ENCODE measurements at regions not wholly inside any gene's neighbourhood (a gene's known extent, or its start where the extent isn't known, plus 50 kb on each side); places are given as distances from the start of the nearest gene placed in this dataset.

- Histone ChIP-seq H3K9ac (ENCODE audit: low read length) (no peak overlapping the region), H3K4me3 (ENCODE audit: low read length) (no peak overlapping the region), H3K9me2 (ENCODE audit: insufficient read depth, low read length) (no peaks in the 10 kb centered on the region), H3F3A (ENCODE audit: insufficient read depth, low read length, poor library complexity, severe bottlenecking) (peaks cover 3% of the 10 kb centered on the region), H3K4me2 (ENCODE audit: low read length) (no peak overlapping the region), H3K79me2 (replicated peaks; ENCODE audit: insufficient read depth, low read length) (no peaks in the 10 kb centered on the region), H4K20me1 (ENCODE audit: insufficient read depth) (no peaks in the 10 kb centered on the region), H3K27me3 (ENCODE audit: insufficient read depth, low read depth, low read length) (no peaks in the 10 kb centered on the region), H3K36me3 (ENCODE audit: insufficient read depth, low read length) (no peaks in the 10 kb centered on the region), H3K27ac (ENCODE audit: low read length) (no peak overlapping the region), H2AFZ (ENCODE audit: low read depth, low read length) (no peak overlapping the region), H3K9me3 (ENCODE audit: low read length) (no peaks in the 10 kb centered on the region)
- no peak for TF ChIP-seq CTCF (IDR thresholded peaks at IDR 0.05; ENCODE audit: poor library complexity, severe bottlenecking)
- no peak for TF ChIP-seq REST (IDR thresholded peaks at IDR 0.05; ENCODE audit: borderline replicate concordance)
- no peak for TF ChIP-seq EZH2 (IDR thresholded peaks at IDR 0.05; ENCODE audit: borderline replicate concordance, insufficient read depth, low read length, poor library complexity, severe bottlenecking)
- TF ChIP-seq TAF1 (IDR thresholded peaks at IDR 0.05; ENCODE audit: low read depth) = no peak
- TF ChIP-seq EP300 (conservative IDR thresholded peaks at IDR 0.05; ENCODE audit: poor library complexity, severe bottlenecking) = no peak
- TF ChIP-seq POLR2AphosphoS5 (IDR thresholded peaks at IDR 0.05) = no peak
- TF ChIP-seq MXI1 (conservative IDR thresholded peaks at IDR 0.05; ENCODE audit: poor library complexity, severe bottlenecking) = no peak
- TF ChIP-seq SMC3 (conservative IDR thresholded peaks at IDR 0.05; ENCODE audit: poor library complexity) = no peak
- no peak for TF ChIP-seq RAD21 (conservative IDR thresholded peaks at IDR 0.05)
Measured at GRCh38 chr11:92812841-92813240, 156.6 kb upstream of the MTNR1B start.

GRCh38 chr11:92819830-92820229 is 149.6 kb upstream of the MTNR1B start:
- TF ChIP-seq EZH2 (IDR thresholded peaks at IDR 0.05; ENCODE audit: borderline replicate concordance, insufficient read depth, low read length, poor library complexity, severe bottlenecking) (no peak), MXI1 (conservative IDR thresholded peaks at IDR 0.05; ENCODE audit: poor library complexity, severe bottlenecking) (no peak), TAF1 (IDR thresholded peaks at IDR 0.05; ENCODE audit: low read depth) (no peak), EP300 (conservative IDR thresholded peaks at IDR 0.05; ENCODE audit: poor library complexity, severe bottlenecking) (no peak), CTCF (IDR thresholded peaks at IDR 0.05; ENCODE audit: poor library complexity, severe bottlenecking) (no peak), SMC3 (conservative IDR thresholded peaks at IDR 0.05; ENCODE audit: poor library complexity) (no peak), RAD21 (conservative IDR thresholded peaks at IDR 0.05) (no peak), POLR2AphosphoS5 (IDR thresholded peaks at IDR 0.05) (no peak), REST (IDR thresholded peaks at IDR 0.05; ENCODE audit: borderline replicate concordance) (no peak)
- Histone ChIP-seq H3K27me3 (ENCODE audit: insufficient read depth, low read depth, low read length) (no peaks in the 10 kb centered on the region), H3K79me2 (replicated peaks; ENCODE audit: insufficient read depth, low read length) (no peaks in the 10 kb centered on the region), H3K9me2 (ENCODE audit: insufficient read depth, low read length) (no peaks in the 10 kb centered on the region), H3K36me3 (ENCODE audit: insufficient read depth, low read length) (no peaks in the 10 kb centered on the region), H3F3A (ENCODE audit: insufficient read depth, low read length, poor library complexity, severe bottlenecking) (peaks cover 8% of the 10 kb centered on the region), H3K9ac (ENCODE audit: low read length) (no peak overlapping the region), H3K9me3 (ENCODE audit: low read length) (no peaks in the 10 kb centered on the region), H3K4me2 (ENCODE audit: low read length) (no peak overlapping the region), H4K20me1 (ENCODE audit: insufficient read depth) (no peaks in the 10 kb centered on the region), H3K27ac (ENCODE audit: low read length) (peak overlapping the region; percentile 89), H3K4me3 (ENCODE audit: low read length) (no peak overlapping the region), H2AFZ (ENCODE audit: low read depth, low read length) (no peak overlapping the region)

Data from neural cell (in vitro differentiated cells).